ENCODE measurements at regions not wholly inside any gene's neighbourhood (a gene's known extent, or its start where the extent isn't known, plus 50 kb on each side); places are given as distances from the start of the nearest gene placed in this dataset.
"Not testable (repeated sequence)": the region's sequence is repeated elsewhere in the genome, so short reads cannot be mapped to it uniquely, and the experiment has no call there.

DNA sequence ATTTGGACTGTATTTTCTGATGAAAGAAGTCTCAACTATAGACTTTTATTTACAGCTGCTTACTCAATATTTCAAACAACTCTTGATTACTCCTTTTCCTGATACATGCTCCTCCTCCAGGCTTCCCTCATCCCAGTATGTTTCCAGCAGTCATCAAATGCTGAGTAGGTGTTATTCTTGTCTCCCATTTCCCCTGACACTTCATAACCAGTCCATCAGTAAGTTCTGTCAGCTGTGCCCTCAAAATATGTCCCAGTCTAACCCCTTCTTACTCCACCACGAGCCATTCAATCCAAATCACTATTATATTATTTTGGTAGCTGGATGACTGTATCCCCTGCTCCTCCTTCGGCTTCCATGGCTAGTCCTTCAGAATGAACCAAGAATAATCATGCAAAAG, 189.1 kb upstream of the DTNA start:
- FAIRE-seq = no peak

DNA sequence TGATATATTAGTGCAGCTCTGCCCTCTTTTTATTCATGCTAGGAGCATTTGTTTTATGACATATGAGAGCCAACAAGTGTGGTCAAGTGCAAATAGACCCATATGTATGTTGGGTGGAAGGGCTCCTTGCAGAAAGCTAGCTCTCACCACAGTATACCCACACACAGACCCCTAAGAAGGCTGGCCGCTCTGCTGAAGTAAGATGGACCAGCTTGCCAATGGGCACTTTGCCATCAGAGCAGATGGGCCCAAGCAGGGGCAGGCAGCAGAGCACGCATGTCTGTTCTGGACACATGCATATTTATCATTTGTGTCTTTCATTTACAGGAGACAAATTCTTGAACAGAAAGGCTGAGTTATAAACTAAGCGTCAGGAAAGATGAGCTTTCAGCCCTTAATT, 187.5 kb upstream of the DTNA start:
- FAIRE-seq (no peak), DNase-seq (ENCODE audit: insufficient read length, low spot score) (no peak)

More for the DNA sequence above, 189.1 kb upstream of the DTNA start:
- no peak for DNase-seq (ENCODE audit: insufficient read length, low spot score)

DNA sequence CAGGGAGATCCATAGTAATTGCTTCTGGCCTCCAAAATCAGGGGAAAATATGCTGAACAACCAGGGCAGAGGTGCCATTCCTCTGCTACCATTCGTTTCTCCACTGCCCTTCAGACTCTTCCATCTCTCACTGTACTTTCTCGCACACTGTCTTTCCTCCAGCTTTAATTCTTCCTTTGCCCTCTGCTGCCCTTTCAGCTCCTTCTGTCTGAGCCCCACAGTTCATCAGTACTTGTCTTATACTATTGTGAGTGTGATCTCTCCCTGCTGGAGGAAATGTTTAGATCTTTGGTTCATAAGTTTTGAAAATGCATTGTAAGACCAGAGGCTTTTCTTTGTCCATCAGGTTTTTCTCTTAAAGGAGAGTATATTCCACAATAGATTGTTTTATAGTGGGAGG, 184.9 kb upstream of the DTNA start:
- FAIRE-seq = no peak
- DNase-seq (ENCODE audit: insufficient read length, low spot score) = no peak

DNA sequence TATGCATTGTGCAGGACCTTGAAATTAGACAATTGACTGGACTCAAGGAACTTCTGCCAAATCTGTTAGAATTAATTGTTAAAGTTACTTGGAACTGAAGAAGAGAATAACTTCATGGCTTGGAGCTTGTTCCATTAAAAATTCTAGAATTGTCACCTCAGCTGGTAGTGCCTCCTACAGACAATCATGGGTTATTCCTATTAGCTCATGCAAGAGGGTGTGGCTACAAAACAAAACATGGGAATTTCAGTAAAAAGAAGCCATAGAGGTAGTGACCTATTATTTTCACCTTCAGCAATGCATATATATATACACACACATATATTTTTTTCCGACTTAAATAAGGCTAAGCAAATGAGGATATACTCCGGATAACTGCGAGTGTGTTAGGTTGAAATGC, 181.9 kb upstream of the DTNA start:
- DNase-seq (ENCODE audit: insufficient read length, low spot score) (no peak), FAIRE-seq (no peak)

DNA sequence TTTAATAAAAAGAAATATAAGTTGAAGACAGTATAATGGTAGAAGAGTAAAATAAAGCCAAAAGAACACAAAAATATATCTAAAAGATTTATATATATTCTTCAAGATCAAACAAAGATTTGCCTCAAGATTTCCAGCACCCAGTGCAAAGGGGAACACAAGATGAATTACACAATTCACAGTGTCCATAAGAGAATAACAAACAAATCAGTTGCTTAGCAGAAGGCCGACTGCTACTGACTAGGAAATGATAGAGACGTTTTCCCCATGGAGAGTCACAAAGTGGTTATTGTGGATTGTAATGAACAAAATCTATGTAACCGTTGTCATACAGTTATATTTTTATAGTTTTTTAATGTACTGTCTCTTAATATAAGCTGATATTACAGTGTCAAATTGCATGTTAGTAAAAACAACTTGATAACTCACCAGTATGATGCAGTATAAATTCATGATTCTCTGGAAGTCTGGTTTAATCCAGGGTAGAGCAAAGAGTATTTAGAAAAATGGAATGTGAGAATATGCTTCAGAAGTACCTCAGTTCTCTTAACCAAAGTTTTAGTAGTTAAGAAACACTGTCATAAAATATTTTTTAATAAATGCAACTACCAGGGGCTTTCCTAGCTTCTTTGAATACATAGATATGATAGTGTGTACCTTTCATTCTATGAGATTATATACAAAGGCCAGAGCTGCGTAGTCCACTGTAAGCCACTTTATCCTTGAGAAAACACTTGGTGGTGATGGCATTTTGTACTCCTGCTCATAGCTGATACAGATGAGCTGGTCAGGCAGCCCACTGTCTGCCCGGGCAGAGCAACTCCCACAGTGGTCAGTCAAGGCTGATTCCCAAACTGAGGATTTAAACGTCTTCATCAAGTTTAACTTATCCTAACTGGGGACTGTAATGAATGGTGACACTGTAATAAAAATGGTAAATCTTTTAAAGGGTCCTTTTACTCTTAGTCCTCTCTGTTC, 180.5 kb upstream of the DTNA start:
- DNase-seq (ENCODE audit: insufficient read length, low spot score) (no peak), FAIRE-seq (no peak)

DNA sequence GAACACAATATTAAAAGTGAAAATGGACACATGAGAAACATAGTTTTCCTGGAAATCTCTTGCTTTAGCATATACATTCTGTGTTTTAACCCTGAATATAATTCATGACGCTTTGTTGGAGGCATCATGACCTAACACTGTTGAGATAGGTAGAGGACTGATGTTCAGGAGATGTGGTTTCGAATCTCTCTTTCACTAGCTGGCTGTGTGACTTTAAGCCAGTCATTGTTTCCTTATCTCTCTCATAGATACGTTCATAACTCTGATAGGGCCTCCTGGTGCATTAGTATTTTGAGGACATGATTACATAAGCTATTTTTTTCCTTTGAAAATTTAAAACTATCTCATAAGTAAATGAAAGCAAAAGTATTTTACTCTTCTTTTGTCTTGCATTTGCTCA, 179.0 kb upstream of the DTNA start:
- DNase-seq (ENCODE audit: insufficient read length, low spot score) = no peak
- FAIRE-seq = no peak

DNA sequence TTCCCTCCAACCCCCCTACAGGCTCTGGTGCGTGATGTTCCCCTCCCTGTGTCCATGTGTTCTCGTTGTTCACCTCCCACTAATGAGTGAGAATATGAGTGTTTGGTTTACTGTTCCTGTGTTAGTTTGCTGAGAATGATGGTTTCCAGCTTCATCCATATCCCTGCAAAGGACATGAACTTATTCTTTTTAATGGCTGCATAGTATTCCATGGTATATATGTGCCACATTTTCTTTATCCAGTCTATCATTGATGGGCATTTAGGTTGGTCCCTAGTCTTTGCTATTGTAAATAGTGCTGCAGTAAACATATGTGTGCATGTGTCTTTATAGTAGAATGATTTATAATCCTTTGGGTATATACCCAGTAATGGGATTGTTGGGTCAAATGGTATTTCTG, 175.5 kb upstream of the DTNA start:
- DNase-seq (ENCODE audit: insufficient read length, low spot score); FAIRE-seq: not testable (repeated sequence)

DNA sequence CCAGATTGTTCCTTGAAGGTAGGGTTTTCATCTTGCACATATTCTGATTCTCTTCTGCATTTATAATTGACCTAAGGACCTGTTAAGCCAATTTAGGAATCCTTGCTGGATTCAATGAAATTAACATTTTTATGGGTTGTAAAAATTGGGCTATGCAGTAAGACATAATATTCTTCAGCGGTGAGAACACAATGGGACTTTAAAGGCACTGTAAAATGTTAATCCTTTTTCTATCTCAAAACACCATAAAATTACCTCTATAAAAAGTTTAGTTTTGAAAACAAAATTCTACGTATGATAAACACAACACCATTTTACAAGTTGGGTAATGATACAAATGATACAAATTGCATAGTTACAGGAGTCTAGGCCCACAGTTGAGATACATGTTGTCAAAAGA, 169.2 kb upstream of the DTNA start:
- FAIRE-seq = no peak
- no peak for DNase-seq (ENCODE audit: insufficient read length, low spot score)

DNA sequence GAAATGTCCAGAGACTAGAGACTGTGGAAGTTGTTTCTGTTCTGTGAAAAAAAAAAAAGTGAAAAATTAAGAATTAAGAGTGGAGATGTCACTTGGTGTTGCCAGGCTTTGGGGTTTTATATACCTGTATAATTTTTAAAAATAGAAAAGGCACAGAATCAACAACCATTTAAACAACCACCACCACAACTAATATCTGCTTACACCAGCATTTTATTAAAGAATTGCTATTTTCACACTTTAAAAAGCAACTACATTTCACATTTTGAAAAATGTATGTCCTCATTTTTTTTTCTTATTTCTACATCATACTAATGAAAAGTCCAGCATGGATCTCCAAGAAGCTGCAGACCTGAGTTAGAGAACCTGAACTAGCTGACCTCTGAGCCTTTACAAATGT, 167.5 kb upstream of the DTNA start:
- DNase-seq (ENCODE audit: insufficient read length, low spot score) (no peak), FAIRE-seq (no peak)

DNA sequence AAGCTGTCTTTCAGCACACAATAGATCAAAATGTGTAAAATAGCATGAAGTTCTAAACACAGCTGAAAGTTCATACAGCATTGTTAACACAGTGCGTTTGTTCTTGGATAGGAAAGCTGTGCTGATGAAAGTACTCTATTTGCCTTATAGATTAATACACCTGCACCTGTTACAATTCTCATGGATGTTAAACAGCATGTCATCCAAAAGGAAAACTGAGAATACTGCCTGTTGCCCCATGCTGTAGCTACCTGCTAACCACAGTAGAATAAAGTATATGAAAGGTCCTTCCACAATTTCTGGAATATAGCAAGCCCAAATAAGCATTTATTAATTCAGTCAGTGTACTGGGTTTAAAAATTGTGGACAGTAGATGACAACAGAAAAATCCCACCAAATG, 166.7 kb upstream of the DTNA start:
- FAIRE-seq = no peak
- DNase-seq (ENCODE audit: insufficient read length, low spot score) = no peak

DNA sequence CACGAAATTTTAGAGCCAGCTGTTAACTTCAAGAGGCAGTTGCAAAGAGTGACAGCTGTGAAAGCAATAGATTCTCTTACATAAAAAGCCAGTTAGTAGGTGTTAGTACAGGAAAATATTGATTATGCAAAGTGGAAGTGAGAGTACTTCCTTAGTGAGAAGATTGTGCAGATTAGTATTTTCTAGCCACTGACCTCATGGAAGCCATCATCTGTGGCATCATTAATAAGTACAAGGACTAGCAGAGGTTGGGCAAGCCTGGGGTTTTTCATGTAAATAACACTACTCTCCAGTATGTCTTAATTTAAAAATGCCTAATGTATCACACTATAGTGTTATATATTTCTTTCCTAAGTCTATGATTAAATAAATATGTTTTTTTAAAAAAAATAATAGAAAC, 166.2 kb upstream of the DTNA start:
- FAIRE-seq = no peak
- DNase-seq (ENCODE audit: insufficient read length, low spot score) = no peak

DNA sequence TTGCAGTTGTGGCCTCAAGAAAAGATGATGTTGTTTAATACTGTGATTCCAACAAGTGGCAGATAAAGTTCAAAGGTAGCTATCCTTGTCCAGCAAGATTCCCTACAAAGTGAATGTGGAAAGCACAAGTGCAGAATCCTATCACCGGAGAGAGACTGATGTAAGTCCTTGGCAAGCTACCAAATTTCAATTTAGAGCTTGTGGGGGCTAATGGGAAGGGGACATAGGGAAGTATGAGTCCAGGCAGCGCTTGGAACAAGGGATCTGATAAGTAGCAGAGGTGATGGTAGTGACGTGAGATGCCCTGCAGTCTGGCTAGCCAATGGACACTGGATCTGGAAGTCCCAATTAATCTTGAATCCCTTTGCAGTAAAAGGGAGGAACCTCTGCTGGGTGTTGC, 165.2 kb upstream of the DTNA start:
- DNase-seq (ENCODE audit: insufficient read length, low spot score) (no peak), FAIRE-seq (no peak)

DNA sequence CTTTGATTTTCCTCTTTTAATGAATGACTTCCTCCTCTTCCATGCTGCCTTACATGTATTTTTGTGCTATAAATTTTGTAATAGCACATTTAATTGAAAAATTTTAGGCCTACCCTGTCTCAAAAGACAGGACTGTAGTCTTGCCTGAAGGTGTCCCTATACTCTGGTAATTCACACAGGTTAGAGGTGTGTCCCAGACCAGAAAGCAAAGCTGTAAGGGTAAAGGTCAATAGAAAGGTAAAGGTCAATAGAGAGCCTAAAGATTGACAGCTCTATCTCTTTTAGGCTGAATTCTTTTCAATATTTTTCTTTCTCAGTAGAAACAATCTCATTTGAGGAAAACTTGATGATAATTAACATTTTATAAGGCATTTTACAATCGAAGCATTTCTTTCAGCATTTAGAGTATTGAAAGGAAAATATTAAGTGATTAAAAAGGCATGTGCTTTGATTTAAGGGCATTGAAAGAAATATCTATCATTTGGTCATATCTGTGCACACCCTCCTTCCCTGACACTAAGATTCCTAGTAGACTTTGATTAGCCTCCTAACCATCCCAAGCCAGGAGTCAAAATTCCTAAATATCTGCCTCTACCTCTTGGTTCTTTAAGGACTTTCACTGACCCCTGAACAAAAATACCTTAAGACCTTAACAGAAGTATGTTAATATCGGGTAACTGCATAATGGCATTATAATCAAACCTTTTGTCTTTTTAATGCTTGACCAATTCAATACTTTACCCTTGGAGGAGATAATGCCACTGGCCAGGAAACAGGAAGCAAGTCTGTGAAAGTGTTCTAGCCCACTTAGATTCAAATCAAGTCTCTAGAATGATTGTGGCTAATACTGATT, 161.8 kb upstream of the DTNA start:
- DNase-seq (ENCODE audit: insufficient read length, low spot score) (no peak), FAIRE-seq (no peak)

DNA sequence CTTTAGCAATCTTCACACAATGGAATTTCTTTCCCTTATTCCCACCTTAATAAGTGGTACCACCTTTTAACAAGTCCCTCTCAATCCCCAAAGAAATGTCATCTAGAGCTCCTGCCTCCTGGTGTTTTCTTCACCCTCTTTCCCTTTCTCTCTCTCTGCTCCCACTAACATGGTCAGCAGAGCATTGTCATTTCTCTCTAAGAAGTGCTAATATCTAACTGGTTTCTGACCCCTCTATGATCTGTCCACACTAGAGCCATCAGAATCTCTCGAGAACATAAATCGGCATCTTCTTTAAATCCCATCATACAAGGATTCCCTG, 161.2 kb upstream of the DTNA start:
- no peak for FAIRE-seq

DNA sequence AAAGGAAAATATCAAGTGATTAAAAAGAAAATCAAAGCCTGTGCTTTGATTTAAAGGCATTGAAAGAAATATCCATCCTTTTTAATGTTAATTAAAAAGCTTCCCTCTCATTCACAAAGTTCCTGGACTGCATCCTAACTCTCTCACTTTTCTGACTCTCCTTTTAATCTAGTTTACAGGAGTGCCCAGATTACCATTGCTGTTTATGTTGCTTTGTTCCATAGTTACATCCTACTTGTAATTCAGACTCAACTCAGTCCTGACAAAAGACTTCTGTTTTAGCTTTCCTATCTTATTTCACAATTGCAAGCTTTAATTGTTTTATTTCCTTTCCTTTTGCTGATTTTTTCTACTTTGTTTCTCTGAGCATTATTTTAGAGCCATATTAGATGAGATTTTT, 160.7 kb upstream of the DTNA start:
- DNase-seq (ENCODE audit: insufficient read length, low spot score) (no peak), FAIRE-seq (no peak)

More for the DNA sequence above, 161.2 kb upstream of the DTNA start:
- no peak for DNase-seq (ENCODE audit: insufficient read length, low spot score)

DNA sequence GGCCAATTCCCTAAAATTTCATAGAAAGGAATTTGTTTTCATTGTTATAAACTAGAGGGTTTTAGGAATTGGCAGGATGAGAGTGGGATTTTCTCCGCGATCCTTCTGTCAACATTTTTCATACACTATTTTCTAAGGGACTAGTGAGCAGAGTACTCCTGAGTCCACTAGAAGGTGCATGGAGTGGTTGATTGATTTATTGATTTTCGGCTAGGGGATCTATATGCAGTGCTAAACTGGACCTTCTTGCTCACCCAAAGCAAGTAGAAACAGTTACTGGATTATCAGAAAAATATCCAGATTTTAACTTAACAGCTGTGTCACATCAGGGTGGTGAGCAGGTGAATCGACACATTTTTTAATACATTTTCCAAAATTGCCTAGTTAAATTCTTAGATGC, 159.9 kb upstream of the DTNA start:
- DNase-seq (ENCODE audit: insufficient read length, low spot score) = no peak
- no peak for FAIRE-seq

DNA sequence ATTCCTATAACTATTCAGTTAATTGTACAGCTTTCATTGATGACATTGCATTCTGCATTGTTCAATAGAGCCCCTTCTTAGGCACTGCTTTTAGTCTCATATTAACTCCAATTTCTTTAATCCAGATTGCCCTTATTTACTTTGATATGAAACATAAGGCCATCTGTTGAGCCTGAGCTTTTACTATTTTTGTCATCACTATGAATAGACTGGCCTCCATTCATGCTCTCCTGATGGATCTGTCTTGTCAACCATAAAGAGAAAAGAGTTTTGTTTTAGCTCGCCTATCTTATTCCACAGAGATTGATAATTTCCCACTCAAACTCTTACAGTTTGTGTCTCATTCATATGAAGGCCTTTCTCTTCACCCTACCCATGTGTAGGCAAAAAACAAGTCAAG, 159.2 kb upstream of the DTNA start:
- DNase-seq (ENCODE audit: insufficient read length, low spot score) (no peak), FAIRE-seq (no peak)

DNA sequence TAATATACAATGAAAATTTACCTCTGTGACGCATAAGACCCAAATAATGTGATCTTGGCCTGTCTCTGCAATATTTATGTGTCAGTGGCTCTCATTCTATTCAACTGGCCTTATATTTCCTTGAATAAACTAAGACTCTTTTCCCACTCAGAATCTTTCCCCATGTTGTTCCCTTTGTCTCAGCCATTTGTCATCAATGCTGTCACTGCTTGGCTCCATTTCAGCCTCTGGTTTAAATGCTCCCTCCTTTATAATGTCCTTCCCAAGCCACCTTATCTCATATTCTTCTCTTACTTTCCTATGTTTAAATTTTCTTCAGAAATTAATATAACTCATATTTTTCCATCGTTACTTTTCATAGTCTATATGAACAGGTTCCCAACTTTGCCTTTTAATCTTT, 158.3 kb upstream of the DTNA start:
- DNase-seq (ENCODE audit: insufficient read length, low spot score) (no peak), FAIRE-seq (no peak)

DNA sequence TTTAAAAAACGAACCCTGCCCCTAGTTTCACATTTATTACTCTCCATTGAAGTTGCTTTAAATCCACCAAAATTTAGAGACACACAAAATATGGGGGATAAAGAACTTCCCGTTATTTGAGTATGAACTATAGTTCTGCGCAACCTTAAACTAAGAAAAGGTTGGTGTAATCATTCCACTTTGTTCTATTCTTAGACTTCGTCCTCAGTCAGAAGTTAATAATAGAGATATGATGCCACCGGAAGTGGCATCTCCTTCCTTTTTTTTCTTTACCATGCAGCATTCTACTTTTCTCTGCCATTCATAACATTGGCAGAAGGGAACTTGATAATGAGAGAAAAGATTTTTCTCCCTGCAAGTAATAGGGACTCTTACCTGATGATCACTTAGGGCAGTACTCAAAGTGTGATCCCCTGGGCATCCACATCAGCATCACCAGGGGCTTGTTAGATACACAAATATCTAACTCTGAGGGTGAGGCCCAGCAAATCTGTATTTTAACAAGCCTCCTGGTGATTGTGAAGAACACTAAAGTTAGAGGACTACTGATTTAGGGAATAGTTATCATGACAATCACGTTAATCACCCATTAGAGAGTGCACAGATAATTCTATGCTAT, 147.7 kb upstream of the DTNA start:
- no peak for FAIRE-seq
- no peak for DNase-seq (ENCODE audit: insufficient read length, low spot score)

DNA sequence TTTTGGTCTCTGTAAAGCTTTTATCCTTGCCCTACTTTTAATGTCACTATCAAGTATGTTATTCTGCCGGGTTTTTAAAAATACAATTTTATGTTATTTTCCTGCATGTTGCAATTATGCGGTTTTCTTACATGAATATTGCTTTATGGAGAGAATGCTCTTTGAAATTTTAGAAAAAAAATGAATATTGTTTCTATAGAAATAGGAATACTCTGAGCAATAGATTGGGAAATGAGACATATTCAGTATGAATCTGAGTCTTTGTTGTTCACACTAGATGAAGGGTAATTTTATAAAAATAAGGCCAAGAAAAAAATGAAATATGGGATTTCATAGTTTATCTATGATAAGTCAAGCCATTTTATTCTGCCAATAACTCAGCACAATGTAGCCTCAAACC, 142.2 kb upstream of the DTNA start:
- DNase-seq (ENCODE audit: insufficient read length, low spot score) (no peak), FAIRE-seq (no peak)

DNA sequence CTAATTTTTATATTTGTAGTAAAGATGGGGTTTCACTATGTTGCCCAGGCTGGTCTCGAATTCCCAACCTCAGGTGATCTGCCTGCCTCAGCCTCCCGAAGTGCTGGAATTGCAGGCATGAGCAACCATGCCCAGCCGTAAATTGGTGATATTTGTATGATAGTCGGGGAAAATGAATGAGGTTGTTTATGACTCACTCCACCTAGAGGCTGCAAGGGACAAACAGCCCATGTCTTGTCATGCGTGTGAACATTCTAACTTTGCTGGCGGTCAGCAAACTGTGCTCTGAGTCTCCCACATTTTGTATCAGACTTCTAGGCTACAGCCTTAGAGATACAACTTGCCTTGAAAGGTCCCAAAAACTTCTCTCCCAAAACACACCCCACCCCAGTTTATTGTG, 133.5 kb upstream of the DTNA start:
- no peak for FAIRE-seq

DNA sequence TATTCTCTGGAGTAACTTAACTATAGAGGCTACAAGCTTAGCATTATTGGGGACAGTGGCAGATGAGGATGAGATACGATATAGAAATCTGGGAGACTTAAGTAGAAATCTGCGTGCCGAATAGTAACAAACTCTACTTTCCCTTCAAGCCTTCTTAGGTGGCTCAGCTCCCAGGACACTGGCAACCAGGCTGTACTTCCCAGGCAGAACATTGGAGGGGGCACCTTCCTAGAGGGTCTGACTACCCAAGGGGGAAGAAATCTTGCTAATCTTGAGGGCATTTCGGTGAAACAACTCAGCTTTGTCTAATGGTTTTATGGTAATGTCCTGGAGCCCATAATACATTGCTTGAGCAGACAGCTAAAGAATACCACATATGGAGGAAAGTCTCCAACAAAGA, 126.2 kb upstream of the DTNA start:
- DNase-seq (ENCODE audit: insufficient read length, low spot score) (no peak), FAIRE-seq (no peak)

More for the DNA sequence above, 133.5 kb upstream of the DTNA start:
- DNase-seq (ENCODE audit: insufficient read length, low spot score) = no peak
